Stimulated activated CD4-positive, alpha-beta T cell treated with anti-CD3 and anti-CD28 coated beads, Interleukin-15, amount 100 ng/mL, for 24 hours (primary cell): ENCODE measurements at regions not wholly inside any gene's neighbourhood (a gene's known extent, or its start where the extent isn't known, plus 50 kb on each side); places are given as distances from the start of the nearest gene placed in this dataset.
"Not testable (repeated sequence)": the region's sequence is repeated elsewhere in the genome, so short reads cannot be mapped to it uniquely, and the experiment has no call there.

ENCODE experiments used
- DNase-seq: peaks from one replicate; pipeline ENCODE4 v3.0.0-alpha.2; 2020

DNA sequence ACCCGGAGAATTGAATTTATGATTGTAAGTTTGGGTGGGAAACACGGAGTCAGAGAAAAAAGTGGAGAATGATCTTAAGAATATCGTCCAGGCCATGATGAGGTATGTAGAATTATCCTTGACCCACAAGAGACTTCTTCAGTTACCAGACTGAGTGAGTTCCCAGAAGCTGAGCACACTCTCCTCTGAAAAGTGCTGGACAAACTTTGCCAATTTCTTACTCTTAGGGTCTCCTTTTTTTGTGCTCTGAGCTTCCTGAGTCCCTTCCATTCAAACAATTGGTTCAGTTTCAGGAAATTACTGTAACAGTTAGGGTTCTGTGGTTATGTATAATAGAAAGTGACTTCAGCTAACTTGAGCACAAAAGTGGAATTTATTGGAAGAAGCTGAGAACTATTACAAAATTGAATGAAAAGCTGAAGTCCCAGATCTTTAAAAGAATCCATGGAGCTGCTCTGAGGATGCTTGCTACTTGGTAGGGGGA, 50.6 kb upstream of the EHBP1 start:
- no peak for DNase-seq

DNA sequence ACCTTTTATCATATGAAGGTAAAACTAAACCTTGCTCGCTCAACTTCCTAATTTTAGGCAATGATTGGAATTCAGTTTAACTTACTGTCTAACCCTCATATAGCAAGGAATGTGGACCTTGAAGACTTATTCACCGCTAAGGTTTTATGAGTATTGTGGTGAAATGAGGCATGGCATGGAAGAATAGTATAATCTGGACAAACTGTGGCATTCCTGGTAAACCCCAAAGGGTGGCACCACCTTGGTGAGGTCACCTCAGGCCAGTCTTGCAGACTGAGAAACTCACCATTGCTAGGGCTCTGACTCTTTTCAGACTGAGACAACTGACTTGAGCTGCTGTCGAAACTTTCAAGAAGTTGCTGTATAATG, 51.1 kb upstream of the EHBP1 start:
- no peak for DNase-seq

GRCh38 chr2:62653582-62654422, 51.7 kb upstream of the EHBP1 start:
- DNase-seq: no peak

DNA sequence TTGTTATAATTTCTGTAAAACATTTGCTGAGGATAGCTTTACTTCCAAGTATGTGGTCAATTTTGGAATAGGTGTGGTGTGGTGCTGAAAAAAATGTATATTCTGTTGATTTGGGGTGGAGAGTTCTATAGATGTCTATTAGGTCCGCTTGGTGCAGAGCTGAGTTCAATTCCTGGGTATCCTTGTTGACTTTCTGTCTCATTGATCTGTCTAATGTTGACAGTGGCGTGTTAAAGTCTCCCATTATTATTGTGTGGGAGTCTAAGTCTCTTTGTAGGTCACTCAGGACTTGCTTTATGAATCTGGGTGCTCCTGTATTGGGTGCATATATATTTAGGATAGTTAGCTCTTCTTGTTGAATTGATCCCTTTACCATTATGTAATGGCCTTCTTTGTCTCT, 56.4 kb upstream of the EHBP1 start:
- DNase-seq: not testable (repeated sequence)

GRCh38 chr2:62643100-62643471, 62.4 kb upstream of the EHBP1 start:
- no peak for DNase-seq

DNA sequence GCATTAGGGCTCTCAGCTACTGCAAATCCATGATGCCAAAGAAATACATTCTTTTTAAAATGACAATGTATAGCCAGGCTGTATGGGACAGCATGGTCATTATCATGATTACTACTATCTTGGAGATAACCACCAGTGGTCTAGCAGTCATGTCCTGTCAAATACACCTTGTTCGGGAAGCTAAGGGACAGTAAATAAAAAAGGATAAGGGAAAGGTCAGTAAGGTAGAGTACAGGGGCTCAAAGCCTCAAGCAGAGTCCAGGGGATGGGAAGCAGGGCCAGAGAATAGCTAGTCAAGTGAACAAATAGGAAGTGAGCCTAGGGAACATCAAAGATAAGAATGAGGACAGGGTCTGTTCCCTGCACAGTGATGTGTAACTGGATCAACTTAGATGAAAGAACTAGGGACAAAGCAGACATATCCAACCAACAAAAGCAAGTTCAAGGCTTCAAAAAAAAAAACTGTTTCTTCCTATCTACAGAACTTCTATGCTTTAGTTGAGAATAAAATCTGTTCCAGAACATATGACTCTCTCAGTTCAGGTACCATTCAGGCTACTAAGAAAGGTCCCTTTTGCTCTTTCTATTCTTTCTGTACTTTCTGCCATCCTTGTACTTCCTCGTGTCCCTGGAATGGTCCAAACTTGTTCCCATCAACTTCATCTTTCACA, 62.9 kb upstream of the EHBP1 start:
- no peak for DNase-seq

DNA sequence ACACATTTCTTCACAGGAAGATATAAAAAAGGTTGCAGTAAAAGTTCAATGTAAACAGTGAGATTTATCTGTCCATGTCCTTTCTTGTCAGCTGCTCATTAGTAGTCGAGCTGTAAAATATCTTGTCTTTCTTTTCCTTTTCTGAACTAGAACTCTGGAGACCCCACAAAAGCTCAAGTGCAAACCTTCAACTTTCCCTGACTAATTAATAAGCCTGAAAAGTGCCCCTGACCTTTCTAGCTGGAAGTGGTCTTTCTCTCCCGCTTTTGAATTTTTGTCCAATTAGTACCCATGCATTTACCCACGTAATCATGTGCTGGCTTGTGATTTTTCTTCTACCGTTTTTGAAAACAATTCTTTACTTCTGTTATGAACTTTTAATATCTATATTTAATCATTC, 63.6 kb upstream of the EHBP1 start:
- no peak for DNase-seq

DNA sequence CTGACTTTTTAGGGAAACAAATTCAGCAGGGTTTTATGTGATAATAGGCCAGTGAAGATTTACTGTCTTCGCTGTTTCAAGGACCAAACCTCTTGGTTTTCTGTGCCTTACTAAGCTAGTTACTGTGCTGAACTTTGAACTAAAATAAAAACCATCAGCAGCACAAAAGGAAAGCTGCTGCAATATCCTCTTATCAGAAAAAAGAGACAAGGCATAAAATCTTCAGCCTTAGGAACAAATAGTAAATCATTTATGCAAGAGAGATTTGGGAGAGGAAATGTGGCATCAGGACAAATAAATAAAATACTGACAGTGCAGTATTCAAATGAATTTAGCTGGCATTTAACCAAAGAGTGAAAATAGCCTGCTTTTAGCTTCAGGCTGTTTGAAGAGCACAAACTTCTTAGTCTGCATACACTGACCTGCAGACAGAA, 64.1 kb upstream of the EHBP1 start:
- DNase-seq: no peak

GRCh38 chr2:62631160-62632085, 74.1 kb upstream of the EHBP1 start:
- DNase-seq: no peak

DNA sequence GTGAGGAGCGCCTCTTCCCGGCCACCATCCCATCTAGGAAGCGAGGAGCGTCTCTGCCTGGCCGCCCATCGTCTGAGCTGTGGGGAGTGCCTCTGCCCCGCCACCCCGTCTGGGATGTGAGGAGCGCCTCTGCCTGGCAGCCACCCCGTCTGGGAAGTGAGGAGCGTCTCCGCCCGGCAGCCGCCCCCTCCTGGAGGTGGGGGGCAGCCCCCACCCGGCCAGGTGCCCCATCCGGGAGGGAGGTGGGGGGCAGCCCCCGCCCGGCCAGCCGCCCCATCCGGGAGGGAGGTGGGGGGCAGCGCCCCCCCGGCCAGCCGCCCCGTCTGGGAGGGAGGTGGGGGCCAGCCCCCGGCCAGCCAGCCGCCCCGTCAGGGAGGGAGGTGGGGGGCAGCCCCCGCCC, 75.3 kb upstream of the EHBP1 start:
- not testable (repeated sequence) for DNase-seq

- DNase-seq: not testable (repeated sequence)
Measured at GRCh38 chr2:62629310-62629709, 76.2 kb upstream of the EHBP1 start.

- no peak for DNase-seq
Measured at GRCh38 chr2:62627667-62628066, 77.8 kb upstream of the EHBP1 start.

- no peak for DNase-seq
Measured at GRCh38 chr2:62624855-62625254, 80.7 kb upstream of the EHBP1 start.

DNA sequence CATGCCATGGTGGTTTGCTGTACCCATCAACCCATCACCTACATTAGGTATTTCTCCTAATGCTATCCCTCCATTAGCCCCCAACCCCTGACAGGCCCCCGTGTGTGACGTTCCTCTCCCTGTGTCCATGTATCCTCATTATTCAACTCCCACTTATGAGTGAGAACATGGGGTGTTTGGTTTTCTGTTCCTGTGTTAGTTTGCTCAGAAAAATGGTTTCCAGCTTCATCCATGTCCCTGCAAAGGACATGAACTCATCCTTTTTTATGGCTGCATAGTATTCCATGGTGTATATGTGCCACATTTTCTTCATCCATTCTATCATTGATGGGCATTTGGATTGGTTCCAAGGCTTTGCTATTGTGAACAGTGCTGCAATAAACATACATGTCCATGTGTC, 89.0 kb upstream of the EHBP1 start:
- DNase-seq: not testable (repeated sequence)

DNA sequence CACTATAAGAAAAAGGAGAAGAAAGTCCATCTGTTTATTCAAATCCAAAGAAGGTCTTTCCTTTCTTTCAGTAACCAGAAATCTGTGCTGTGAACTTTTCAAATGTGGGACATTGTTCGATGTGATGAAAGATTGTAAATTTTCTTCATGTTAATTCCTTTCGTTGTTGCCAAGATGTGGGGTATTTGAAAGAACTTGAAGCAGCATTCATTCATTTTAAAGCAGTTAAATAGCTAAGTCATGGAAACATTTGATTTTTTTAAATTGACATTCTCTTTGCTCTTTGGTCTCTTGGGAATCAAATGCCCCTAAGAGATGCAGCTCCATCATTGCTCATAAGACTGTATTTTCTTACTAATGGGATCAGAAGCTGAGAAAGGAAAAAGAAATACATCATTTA, 93.7 kb upstream of the EHBP1 start:
- no peak for DNase-seq

DNA sequence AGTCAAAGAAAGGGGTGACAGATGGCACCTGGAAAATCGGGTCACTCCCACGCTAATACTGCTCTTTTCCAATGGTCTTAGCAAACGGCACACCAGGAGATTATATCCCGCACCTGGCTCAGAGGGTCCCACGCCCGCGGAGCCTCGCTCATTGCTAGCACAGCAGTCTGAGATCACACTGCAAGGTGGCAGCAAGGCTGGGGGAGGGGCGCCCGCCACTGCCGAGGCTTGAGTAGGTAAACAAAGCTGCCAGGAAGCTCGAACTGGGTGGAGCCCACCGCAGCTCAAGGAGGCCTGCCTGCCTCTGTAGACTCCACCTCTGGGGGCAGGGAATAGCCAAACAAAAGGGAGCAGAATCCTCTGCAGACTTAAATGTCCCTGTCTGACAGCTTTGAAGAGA, 99.5 kb upstream of the TMEM17 start:
- DNase-seq: not testable (repeated sequence)

DNA sequence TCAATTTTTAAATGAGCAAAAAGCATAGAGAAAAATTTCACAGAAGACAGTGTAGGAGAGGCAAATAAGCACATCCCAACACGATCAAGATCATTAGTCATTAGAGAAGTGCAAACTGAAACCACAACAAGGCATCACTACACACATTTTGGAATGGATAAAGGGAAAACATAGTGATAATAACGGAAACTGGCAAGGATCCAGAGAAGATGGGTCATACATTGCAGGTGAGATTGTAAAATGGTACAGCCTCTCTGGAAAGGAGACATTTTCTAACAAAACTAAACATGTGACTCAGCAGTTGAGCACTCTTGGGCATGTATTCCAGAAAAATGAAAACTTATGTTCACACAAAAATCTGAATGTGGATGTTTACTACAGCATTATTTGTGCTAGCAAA, 98.3 kb upstream of the TMEM17 start:
- no peak for DNase-seq

DNA sequence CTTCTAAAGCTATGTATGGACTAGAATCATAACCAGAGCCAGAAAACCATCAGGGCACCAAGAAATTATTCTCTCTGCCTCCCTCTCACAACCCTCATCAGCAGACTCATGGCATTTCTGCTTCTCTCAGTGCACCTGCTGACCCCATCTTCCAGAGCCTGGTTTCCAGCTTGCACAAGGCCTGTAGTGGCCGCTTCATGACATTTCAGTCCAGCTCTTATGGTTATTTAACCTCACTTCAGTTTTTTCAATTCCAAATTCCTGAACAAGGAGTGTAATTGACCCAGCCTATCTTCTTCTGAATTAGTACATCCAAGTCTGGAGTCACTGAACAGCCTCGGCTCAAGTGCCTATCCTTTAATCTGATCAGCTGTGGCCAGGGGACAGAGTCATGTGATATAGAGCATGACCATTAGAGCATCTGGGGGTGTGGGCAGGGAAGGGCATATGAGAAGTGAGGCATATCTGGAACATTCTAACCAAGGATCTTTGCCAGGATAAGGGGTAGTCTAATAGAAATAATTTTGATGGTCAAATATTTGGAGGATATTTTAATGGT, 97.2 kb upstream of the TMEM17 start:
- DNase-seq: no peak

DNA sequence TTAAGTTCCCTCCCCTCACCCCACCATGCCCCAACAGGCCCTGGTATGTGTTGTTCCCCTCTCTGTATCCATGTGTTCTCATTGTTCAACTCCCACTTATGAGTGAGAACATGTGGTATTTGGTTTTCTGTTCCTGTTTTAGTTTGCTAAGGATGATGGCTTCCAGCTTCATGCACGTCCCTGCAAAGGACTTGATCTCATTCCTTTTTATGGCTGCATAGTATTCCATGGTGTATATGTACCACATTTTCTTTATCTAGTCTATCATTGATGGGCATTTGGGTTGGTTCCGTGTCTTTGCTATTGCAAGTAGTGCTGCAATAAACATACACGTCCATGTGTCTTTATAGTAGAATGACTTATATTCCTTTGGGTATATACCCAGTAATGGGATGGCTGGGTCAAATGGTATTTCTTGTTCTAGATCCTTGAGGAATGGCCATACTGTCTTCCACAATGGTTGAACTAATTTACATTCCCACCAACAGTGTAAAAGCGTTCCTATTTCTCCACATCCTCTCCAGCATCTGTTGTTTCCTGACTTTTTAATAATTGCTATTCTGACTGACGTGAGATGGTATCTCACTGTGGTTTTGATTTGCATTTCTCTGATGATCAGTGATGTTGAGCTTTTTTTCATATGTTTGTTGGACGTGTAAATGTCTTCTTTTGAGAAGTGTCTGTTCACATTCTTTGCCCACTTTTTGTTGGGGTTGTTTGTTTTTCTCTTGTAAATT, 93.8 kb upstream of the TMEM17 start:
- not testable (repeated sequence) for DNase-seq

GRCh38 chr2:62597323-62597722, 91.3 kb upstream of the TMEM17 start:
- DNase-seq: no peak

DNA sequence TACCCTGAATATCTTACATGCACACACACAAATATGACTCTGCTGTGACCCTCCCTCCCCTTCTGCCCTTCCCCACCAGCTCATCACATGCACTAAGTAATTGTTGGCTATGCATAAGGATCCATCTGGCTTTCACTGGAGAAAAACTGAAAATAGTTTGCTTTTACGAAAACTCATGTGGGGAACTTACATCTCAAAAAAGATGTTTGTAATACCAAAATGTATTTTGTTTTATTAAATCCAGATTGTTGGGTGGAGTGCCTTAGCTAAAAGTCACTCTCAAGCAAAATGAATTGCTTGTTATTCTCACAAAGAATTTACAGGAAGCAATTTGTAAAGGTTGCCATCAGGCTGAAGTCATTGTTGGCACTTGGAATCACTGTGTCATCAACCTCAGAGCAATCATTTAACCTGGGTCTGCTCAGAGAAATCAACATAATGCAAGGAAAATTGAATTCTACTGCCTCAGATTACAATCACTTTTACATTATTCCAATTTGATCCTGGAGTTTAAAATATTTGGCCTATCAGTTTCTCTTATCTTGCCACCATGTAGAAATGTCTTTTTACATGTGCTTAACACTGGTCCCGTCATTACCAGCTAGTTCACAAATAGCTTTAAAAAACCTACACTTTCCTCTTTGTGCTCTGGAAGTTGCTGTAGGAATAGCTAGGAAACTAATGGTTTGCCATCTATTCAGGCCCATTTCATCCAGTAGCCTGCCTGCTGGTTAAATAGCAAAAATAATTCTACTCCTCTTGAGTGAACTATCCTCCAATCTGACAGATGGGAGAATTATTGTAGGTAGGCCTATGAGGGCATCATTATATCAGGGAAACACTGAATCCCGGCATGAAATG, 90.3 kb upstream of the TMEM17 start:
- no peak for DNase-seq
